Retina (tissue), 1 donor: ENCODE measurements at regions not wholly inside any gene's neighbourhood (a gene's known extent, or its start where the extent isn't known, plus 50 kb on each side); places are given as distances from the start of the nearest gene placed in this dataset.

ENCODE experiments used
- DNase-seq: peaks from one replicate; pipeline ENCODE4 v3.0.0-alpha.2; 2016

DNA sequence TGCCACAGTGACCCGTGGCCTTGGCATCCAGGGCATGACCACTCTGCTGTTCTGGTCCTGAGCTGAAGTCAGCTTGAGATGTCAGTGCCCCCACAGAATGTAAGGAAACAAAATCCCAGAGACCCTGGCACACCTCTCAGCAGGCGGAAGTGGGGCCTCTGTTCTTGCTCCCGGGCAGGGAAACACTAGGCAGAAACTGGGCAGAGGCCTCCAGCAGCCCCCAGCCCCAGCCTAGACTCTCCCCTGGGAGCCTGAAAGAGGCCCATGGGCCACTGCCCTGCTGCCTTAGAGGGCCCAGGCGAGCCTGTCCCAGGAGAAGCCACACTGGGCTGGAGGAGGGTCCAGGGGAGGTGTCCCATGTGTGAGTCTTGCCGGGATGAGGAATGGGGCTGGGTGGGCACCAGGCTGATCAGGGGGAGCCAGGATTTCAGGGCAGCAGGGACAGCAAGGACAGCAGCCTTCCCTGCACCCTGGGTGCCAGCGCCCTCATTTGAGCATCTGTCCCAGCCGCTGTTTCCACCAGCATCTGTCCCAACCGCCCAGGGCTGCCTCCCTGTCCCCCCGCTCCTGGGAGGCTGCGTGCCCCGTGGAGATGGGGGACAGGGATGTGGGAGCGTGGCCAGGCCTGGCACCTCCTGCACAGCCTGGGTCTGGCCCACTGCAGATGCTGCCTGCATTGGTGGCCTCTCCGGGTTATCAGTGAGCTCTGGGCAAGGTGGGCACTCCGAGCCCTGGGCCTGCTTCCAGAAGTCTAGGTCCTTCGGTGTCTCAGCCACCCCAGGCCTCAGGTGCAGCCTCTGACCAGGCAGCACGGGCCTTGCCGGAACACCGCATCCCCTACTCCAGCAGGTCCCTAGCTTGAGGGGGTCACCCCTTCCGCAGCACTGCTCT is 1072.4 kb downstream of the BRD1 start:
- no peak for DNase-seq

DNA sequence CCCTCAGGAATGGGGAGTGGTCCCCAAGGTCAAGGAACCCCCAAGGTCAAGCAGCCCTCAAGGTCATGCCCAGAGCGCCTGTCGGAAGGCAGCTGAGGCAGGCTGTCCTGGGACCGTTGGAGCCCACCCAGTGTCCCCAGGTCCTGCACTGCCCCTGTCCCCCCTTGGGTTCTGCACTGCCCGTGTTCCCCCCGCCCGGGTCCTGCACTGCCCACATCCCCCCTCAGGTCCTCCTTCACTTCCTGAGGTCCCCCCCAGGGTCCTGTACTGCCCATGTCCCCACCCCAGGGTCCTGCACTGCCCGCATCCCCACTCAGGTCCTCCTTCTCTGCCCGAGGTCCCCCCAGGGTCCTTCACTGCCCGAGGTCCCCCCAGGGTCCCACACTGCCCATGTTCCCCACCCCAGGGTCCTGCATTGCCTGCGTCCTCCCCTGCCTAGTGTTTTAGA is 1073.0 kb downstream of the BRD1 start:
- no peak for DNase-seq

DNA sequence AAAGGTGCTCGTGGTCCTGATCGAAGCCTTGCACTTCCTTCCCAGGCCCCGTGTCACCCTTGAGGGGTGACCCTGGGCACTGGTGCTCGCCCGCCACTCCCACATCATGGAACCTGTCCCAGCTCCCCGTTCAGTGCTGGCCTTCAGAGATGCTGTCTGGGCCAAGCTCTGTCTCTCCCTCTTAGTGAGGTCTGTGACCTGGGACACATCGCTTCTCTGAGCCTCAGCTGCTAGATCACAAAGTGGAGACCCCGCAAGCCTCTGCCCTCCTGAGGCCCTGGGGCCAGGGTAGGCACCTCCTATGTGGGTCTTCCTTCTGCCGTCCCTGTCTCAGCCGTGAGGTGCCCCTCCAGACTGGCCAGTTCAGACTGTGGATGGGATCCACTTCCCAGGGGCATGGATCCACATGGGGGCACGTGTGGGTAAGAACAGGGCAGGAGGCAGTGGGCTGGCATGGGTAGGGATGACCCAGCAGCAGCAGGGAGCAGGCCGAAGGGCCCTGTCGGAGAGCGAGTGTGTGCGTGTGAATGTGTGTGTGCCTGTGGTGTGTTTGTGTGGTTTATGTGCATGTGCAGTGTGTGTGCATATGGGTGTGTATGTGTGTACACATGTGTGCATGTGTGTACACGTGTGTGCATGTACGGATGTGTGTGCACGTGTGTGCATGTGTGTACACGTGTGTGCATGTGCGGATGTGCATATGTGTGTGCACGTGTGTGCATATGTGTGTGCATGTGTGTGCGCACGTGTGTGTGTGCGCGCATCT is 1073.7 kb downstream of the BRD1 start:
- DNase-seq, result no peak

DNA sequence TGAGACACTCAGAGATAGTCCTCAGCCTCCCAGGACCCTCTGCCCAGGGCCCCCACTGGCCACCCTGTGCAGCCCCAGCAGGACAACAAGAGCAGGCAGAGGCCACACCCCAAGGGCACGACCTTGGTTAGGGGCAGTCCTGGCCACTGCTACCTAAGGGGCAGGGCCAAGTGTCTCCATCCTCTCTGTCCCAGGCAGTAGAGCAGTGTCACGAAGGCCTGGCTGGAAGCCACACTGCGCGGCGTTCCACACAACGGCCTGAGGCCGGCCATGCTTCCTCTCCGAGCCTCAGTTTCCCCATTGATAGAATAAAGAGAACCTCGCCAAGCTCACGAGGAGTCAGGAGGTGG is 1074.3 kb downstream of the BRD1 start:
- no peak for DNase-seq

DNA sequence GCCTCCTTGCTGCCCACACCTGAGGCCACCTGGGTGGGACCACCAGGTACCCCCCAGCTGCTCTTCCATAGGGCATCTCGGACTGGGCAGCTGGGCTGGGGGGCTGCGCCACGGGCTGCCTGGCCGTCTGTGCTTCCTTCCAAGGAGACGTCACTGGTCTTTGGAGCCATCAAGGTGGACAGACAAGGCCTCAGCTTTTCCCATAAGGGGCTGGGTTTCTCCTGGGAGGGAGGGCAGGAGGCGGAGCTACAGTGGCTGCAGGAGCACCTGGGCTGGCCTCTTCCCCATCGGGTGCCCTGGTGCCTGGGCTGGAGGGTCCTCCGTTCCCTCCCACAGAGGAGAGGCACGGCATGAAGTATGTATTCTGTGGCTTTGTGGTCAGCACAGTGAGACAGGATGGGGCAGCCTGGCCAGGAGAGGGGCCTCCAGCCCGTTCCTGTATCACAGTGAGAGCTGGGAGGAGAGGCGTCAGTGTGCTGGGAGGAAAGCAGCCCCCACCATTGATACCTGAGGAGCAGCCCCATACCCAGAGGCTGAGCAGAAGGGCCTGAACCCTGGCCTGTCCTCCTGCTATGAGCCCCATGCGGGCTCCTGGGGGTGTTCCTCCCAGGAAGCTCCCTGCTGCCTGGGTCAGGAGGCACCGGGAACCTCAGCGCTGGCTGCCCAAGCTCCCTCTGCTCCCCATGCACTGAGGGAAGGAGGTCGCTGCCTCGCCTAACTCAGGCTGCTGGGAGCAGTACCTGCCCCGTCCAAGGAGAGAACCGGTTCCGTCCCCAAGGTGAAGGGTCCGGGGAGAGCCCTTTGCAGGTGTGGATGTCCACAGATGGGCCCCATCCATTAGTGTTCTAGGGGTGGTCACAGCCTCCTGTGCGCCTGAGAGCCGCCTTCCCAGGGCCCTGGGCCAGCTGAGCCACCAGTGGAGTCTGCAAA is 1075.0 kb downstream of the BRD1 start:
- no peak for DNase-seq

DNA sequence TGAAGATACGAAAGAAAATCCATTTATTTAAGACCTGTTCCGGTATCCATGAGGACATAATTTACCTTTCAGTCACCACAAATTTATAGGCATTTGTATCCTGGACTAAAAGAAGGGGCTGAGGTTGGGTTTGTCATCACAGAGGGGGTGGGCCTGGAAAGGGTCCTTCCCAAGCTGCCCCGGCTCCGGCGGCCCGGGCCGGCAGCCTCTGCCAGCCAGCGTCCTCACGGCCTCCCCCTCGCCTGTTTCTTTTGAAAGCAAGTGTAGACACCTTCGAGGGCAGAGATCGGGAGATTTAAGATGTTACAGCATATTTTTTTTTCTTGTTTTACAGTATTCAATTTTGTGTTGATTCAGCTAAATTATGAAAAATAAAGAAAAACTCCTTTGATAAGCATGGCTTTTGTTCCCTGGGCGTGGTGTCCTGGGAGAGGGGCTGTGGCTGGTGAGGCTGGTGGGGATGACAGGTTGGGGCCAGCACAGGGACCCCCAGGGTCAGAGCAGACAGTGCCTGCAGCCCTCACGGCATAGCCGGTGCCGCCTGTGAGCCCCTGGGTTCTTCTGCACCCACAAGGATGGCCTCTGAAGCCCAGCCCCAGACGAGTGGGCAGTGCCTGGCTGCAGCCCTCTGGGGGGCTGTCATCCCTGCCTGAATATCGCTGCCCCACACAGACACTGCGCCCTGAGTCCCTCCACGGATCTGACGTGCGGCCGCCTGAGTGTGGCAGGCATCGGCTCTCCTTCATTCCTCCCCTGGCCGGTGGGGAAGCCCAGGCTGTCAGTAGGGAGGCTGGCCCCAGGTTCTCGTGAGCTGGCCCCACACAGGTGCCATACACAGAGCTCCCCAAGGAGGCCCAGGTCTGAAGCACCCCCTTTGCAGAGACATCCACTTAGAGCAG is 1075.9 kb downstream of the BRD1 start:
- no peak for DNase-seq

DNA sequence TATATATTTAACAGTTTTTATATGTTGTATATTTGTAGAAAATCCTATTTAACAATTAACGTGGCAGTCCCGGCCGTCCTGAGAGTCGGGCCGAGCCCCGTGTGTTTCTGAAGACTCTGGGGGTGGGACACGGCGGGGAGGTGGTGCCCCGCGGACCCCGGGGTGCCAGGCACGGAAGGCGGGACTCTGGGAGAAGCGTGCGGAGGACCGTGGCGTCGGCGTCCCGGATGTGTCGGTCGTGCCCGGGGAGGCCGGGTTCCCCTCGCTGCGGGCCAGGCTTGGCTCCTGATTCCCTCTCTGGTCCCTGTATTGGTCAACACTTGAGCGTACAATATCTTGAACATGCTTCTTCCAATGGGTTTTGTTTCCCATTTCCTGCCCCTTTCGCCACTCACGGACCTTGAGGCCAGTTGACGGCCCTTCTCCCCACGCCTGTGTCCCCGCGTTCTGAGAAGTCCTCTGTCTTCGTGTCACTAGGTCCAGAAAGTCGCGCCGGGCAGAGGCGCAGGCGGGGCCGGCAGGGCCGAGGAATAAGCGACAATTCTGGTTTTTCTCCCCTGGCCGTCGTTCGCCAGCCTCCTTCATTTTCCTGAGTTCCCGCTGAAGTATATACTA is 1076.7 kb downstream of the BRD1 start:
- no peak for DNase-seq

DNA sequence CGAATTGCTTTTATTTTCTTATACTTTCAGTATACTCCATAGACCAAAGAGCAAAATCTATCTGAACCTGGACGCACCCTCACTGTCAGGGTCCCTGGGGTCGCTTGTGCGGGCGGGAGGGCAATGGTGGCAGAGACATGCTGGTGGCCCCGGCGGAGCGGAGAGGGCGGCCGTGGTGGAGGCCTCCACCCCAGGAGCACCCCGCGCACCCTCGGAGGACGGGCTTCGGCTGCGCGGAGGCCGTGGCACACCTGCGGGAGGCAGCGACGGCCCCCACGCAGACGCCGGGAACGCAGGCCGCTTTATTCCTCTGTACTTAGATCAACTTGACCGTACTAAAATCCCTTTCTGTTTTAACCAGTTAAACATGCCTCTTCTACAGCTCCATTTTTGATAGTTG is 1077.4 kb downstream of the BRD1 start:
- DNase-seq, result no peak

DNA sequence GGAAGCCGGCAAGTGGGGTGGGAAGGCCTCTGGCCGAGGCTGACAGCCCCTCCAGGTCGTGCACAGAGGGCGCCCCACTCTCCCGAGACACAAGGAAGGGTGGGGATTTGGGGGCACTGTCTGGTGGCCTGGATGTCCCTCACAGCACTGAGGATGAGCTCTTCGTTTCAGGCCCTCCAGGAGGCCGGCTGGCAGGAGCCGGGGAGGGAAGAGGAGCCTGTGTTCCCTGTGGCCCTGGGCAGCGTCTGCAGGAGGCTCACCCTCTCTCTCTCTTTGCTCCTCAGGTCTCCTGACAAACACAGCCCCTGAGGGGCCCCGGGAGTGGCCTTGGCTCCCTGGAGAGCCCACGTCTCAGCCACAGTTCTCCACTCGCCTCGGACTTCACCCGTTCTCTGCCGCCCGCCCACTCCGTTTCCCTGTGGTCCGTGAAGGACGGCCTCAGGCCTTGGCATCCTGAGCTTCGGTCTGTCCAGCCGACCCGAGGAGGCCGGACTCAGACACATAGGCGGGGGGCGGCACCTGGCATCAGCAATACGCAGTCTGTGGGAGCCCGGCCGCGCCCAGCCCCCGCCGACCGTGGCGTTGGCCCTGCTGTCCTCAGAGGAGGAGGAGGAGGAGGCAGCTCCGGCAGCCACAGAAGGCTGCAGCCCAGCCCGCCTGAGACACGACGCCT is 1078.0 kb downstream of the BRD1 start:
- DNase-seq, result no peak

DNA sequence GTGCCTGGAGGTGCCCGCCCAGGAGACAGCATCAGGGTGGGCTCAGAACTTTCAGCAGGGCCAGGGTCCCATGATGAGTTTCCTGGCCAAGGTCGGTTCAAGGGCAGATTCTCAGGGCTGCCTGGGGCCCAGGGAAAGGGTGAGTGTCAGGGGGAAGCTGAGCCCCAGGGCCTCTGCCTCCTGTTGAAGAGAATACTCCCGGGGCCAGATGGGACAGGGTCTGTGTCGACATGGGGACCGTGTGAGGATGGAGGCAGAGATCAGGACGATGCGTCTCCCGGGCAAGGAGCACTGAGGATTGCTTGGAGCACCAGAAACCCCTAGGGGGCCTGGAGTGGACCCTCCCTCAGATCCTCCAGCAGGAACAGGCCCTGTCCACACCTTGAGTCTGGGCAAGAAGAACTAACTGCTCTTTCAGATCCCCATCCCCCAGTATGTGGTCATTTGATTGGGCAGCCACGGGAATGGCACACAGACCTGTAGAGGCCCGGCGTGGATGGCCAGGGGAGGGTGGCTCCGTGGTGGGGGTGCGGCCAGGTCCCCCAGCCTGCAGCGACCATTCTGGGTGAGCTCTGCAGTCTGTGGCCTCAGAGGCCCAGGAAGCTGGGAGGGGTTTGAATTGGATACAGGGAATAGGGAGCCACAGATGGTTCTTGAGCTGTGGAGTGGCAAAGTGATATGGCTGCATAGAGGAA is 1078.7 kb downstream of the BRD1 start:
- no peak for DNase-seq

DNA sequence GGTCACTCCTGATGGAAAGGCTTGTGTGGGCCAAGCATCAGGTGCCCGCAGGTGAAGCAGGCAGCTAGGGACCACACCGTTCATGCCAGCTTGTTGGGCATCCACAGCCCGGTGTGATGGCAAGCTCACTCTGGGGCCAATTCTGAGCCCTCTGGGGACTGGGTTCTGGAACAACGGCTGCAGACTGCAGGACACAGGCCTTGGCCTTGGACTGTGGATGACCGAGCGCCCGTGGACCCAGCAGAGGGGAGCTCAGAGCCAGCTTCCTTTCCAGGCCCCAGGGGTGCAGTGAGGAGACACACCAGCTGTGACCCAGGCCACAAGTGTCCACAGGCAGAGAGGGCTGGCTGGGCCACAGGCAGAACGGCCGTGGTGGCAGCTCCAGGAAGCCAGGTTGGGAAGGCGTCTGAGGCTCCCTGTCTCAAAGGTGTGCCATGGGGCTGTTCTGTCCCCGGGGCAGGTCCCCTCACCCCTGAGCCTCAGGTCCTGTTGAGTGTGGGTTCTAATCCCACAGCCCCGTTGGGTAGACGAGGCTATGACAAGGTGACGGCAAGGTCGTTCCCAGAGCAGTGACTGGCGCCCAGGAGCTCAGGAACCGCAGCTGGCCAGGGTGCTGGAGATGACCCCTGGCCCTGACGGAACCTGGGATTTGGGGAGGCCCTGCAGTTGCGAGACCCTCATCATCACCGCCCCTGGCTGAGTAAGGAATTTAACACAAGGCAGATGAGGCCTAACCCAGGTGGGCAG is 1079.4 kb downstream of the BRD1 start:
- DNase-seq, result no peak

DNA sequence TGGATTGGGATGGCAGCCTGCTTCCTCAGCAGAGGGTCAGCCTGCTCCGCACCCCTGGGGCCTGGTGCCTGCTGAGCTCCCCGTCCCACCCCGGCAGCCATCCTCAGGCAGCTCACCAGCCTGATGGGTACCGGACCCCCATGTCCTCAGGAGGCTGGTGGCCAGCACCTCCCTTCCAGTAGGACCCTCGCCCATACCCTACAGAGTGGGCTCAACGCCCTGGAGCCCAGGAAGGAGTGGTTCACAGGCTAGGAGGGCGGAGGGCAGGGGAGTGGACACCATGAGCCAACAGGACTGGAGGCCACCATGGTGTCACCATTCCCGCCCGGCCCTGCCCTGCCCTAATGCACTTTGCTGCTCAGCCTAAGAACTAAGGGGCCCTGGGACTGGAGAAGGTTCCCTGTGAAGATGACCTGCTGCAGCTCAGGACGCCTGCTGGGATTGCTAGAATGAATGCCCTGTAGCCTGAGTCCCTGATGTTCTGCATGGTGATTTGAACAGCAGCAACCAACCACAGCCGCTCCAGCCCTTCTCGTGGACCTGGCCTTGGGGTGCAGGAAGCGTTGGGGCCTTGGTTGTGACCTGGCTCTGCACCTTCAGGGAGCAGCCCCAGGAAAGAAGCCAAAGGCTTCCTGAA is 1080.8 kb downstream of the BRD1 start:
- DNase-seq, result no peak

DNA sequence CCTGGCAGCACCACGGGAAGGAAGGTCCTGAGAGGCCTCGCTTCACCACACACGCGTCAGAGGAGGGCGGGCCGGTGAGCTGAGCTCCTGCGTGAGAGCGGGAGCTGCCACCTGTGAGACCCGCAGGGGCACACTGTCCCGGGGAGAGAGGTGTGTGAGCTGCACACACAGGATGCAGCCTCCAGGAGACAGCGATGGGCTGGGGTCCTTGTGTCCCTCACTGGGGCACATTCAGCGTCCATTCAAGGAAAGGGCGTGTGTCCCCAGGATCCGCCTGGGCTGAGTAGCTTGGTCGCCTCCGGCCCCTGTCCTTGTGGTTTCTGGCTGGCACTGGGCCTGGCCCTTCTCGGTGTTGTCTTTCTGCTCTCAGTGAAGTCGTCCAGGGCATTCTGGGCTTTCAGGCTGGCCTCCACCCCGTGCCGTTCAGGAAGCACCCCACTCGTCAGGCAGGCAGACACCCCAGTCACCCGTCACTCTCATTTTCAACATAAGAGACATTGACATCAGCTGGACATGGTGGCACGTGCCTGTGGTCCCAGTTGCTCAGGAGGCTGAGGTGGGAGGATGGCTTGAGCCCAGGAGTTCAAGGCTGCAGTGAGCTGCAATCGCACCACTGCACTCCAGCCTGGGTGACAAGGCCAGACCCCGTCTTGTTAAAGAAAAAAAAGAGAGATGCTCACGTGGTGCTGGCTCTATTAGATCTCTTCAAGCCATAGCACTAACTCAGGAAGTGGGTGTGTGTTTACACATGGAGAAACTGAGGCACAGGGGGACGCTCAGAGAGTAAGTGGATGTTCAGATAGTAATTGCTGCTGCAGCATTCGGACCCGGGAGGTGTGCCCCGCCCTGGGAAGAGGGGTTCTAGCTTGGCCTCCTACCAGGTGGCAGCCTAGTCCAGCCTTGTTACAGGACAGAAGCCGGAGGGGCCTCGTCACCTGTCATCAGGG is 1081.6 kb downstream of the BRD1 start:
- no peak for DNase-seq

DNA sequence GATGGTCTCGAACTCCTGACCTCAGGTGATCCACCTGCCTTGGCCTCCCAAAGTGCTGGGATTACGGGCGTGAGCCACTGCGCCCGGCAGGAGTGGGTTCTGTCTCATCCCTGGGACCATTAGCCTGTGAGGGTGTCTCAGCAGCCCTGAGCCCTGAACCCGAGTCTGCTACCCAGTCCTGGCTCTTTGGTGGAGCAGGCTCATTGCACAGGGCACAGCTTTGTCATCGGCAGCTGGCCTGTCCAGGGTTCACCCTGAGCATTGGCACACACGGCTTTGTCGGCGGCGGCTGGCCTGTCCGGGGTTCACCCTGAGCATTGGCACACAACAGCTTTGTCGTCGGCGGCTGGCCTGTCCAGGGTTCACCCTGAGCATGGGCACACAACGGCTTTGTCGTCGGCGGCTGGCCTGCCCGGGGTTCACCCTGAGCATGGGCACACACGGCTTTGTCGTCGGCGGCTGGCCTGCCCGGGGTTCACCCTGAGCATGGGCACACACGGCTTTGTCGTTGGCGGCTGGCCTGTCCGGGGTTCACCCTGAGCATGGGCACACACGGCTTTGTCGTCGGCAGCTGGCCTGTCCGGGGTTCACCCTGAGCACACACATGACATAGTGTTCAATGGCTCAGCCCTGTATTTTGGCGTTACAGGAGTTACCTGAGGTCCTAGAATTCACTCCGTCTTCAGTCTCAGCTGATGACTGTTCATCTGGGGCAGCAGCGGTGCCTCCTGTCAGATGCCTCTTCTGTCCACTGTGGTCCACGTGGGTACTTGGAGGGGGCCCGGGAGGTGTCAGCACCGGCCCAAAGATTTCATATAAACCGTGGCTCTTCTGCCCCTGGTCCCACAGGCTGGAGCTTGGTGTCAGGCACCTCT is 1082.5 kb downstream of the BRD1 start:
- DNase-seq, result no peak

DNA sequence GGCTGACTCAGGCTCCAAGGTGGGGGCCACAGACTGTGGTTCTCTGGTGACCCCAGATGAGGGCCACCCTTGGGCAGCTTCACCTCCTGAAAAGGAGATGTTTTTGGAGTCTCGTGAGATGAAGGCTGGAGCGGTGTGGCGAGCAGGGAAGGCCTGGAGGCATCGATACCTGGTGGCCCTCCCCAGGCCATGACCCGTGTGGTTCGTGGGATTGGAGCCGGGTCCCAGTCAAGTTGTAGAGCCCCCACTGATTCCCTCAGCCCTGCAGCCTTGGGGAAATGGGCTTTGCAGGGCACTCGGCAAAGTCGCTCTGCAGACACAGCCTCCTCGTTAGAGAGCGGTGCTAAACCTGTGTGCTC is 1083.4 kb downstream of the BRD1 start:
- DNase-seq, result no peak

DNA sequence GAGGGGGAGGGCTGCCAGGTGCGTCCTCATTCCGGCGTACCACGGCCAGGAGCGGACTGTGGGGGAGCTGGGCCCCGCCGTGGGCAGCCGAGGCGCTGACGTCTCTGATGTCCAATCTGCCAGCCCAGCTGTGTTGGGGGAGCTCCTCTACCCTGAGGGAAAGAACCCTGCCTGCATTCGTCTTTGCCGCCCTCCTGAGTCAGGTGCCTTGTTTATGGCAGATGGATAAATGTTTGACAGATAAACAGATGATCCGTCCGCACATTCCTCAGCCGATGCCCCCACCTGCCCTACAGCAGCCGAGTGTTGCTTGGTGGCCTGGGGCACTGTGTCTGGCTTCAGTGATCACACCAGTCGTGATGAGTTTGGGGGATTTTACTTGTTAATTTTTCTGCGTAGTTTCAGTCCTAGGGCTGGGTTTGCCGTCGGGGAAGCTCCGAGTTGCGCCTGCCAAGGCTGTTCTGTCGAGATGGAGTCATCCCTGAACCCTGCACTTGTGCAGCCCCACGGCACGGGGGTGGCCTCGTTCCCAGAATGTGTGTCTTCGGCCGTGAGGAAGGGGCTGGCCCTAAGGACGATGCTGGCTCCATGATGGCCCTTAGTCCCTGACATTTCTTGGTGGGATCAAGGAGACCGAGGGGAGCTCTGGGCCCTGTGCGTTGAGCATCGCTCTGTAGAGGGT is 1083.9 kb downstream of the BRD1 start:
- no peak for DNase-seq
